ENCODE measurements at regions not wholly inside any gene's neighbourhood (a gene's known extent, or its start where the extent isn't known, plus 50 kb on each side); places are given as distances from the start of the nearest gene placed in this dataset.
A peak's percentile ranks its signal among the peaks of the same experiment; 100 is the strongest.
"Not testable (repeated sequence)": the region's sequence is repeated elsewhere in the genome, so short reads cannot be mapped to it uniquely, and the experiment has no call there.

- no peak overlapping the region for H3K4me2 ChIP-seq (ENCODE audit: insufficient read depth, insufficient read length, low read length)
These were observed 280.8 kb downstream of the SOX4 start for GRCh38 chr6:21874372-21874771.

DNA sequence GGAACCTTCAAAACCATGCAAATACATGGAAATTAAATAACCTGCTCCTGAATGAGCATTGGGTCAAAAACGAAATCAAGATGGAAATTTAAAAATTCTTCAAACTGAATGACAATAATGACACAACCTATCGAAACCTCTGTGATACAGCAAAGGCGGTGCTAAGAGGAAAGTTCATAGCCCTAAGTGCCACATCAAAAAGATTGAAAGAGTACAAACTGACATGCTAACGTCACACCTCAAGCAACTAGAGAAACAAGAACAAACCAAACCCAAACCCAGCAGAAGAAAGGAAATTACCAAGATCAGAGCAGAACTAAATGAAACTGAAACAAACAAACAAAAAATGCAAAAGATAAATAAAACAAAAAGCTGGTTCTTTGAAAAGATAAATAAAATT is 283.5 kb downstream of the SOX4 start:
- H3K27ac Mint-ChIP-seq; H2AK5ac ChIP-seq (ENCODE audit: insufficient read length, low read length); H3K27ac ChIP-seq (ENCODE audit: insufficient read length, low read depth, low read length); H4K5ac ChIP-seq (ENCODE audit: insufficient read length, low read depth, low read length); H4K8ac ChIP-seq (replicated peaks; ENCODE audit: insufficient read length, low read depth, low read length); H3K18ac ChIP-seq (ENCODE audit: insufficient read length, low read depth, low read length); H3K23ac ChIP-seq (ENCODE audit: insufficient read length, low read depth, low read length); DNase-seq; H3K4me3 Mint-ChIP-seq; H4K20me1 ChIP-seq (ENCODE audit: control insufficient read depth, insufficient read depth, insufficient read length); H4K91ac ChIP-seq (ENCODE audit: insufficient read length, low read depth, low read length); H3K4ac ChIP-seq (ENCODE audit: low read depth, low read length); H2BK12ac ChIP-seq (ENCODE audit: insufficient read length, low read depth, low read length); H3K9me3 Mint-ChIP-seq; H3K4me1 ChIP-seq (ENCODE audit: insufficient read depth, low read length); H2AFZ ChIP-seq (ENCODE audit: low read length); H3K27me3 Mint-ChIP-seq (ENCODE audit: low read depth); H3K79me1 ChIP-seq (ENCODE audit: insufficient read depth, low read depth, low read length, poor library complexity, severe bottlenecking); H3K27me3 ChIP-seq (ENCODE audit: insufficient read depth, low read length); H3K9ac ChIP-seq (ENCODE audit: extremely low read depth, insufficient read length, low read length); H3K23me2 ChIP-seq (ENCODE audit: insufficient read length, low read depth, low read length, poor library complexity, severe bottlenecking); H3K9me3 ChIP-seq (ENCODE audit: control insufficient read depth, low read depth, low read length); H2BK20ac ChIP-seq (ENCODE audit: low read depth, low read length, poor library complexity, severe bottlenecking); H2BK15ac ChIP-seq (ENCODE audit: low read depth, low read length); H3K4me2 ChIP-seq (ENCODE audit: insufficient read depth, insufficient read length, low read length); H3T11ph ChIP-seq (ENCODE audit: low read length); H3K79me2 ChIP-seq (ENCODE audit: insufficient read depth, low read length); H3K14ac ChIP-seq (ENCODE audit: insufficient read depth, low read length); H2BK120ac ChIP-seq (ENCODE audit: low read depth, low read length, poor library complexity, severe bottlenecking); H3K56ac ChIP-seq (ENCODE audit: insufficient read length, low read depth, low read length); H2BK5ac ChIP-seq (ENCODE audit: insufficient read length, low read length): not testable (repeated sequence)
- Mint-ChIP-seq H3K4me1 (peaks cover 16 to 20% of the 10 kb centered on the region in 2 experiments), H3K36me3 (ENCODE audit: insufficient read depth in 1 of 3, low read depth in 3 of 3) (peaks cover 32 to 58% (median 47%) of the 10 kb centered on the region in 3 experiments)
- no CpG with 5 or more reads among the region's 4 CpGs for WGBS (ENCODE audit: extremely low coverage, insufficient read length, low lambda C conversion rate)

More at GRCh38 chr6:21874372-21874771, 280.8 kb downstream of the SOX4 start:
- TF ChIP-seq CTCF (conservative IDR thresholded peaks at IDR 0.05), result no peak
- H3K36me3 Mint-ChIP-seq (ENCODE audit: insufficient read depth in 1 of 3, low read depth in 3 of 3), result peaks cover 26 to 43% (median 42%) of the 10 kb centered on the region in 3 experiments
- no peak overlapping the region for H3K4me3 Mint-ChIP-seq
- no peaks in the 10 kb centered on the region for H3K4me1 ChIP-seq (ENCODE audit: insufficient read depth, low read length)
- H2BK5ac ChIP-seq (ENCODE audit: insufficient read length, low read length), result no peak overlapping the region
- H4K20me1 ChIP-seq (ENCODE audit: control insufficient read depth, insufficient read depth, insufficient read length), result peaks cover 2% of the 10 kb centered on the region
- no peak overlapping the region for H3K18ac ChIP-seq (ENCODE audit: insufficient read length, low read depth, low read length)
- DNase-seq, result no peak
- no peak overlapping the region for H2AK5ac ChIP-seq (ENCODE audit: insufficient read length, low read length)
- H3K27ac ChIP-seq (ENCODE audit: insufficient read length, low read depth, low read length), result no peak overlapping the region
- no peak overlapping the region for H2AFZ ChIP-seq (ENCODE audit: low read length)
- H3K79me2 ChIP-seq (ENCODE audit: insufficient read depth, low read length), result no peaks in the 10 kb centered on the region
- no peaks in the 10 kb centered on the region for H3K27me3 Mint-ChIP-seq (ENCODE audit: low read depth)
- H2BK20ac ChIP-seq (ENCODE audit: low read depth, low read length, poor library complexity, severe bottlenecking), result no peak overlapping the region
- H3K56ac ChIP-seq (ENCODE audit: insufficient read length, low read depth, low read length), result no peak overlapping the region
- no peak overlapping the region for H3K23ac ChIP-seq (ENCODE audit: insufficient read length, low read depth, low read length)
- no peak overlapping the region for H2BK15ac ChIP-seq (ENCODE audit: low read depth, low read length)
- no peak overlapping the region for H3K9ac ChIP-seq (ENCODE audit: extremely low read depth, insufficient read length, low read length)
- peaks cover 32 to 37% of the 10 kb centered on the region in 2 experiments for H3K4me1 Mint-ChIP-seq
- no peak overlapping the region for H4K8ac ChIP-seq (replicated peaks; ENCODE audit: insufficient read length, low read depth, low read length)
- H3K27me3 ChIP-seq (ENCODE audit: insufficient read depth, low read length), result no peaks in the 10 kb centered on the region
- H4K5ac ChIP-seq (ENCODE audit: insufficient read length, low read depth, low read length), result no peak overlapping the region
- no peaks in the 10 kb centered on the region for H3K79me1 ChIP-seq (ENCODE audit: insufficient read depth, low read depth, low read length, poor library complexity, severe bottlenecking)
- H3K4ac ChIP-seq (ENCODE audit: low read depth, low read length), result no peak overlapping the region
- H3K9me3 Mint-ChIP-seq, result peaks cover 0 to 8% of the 10 kb centered on the region in 2 experiments; a peak in 2 of 5 replicates
- no peaks in the 10 kb centered on the region for H3K23me2 ChIP-seq (ENCODE audit: insufficient read length, low read depth, low read length, poor library complexity, severe bottlenecking)
- H3K14ac ChIP-seq (ENCODE audit: insufficient read depth, low read length), result no peak overlapping the region
- no CpG with 5 or more reads among the region's 5 CpGs for WGBS (ENCODE audit: extremely low coverage, insufficient read length, low lambda C conversion rate)
- peak overlapping the region in 2 of 3 experiments; percentile 24 to 76; a peak in 3 of 7 replicates for H3K27ac Mint-ChIP-seq
- H3T11ph ChIP-seq (ENCODE audit: low read length), result no peak overlapping the region
- H3K9me3 ChIP-seq (ENCODE audit: control insufficient read depth, low read depth, low read length), result no peaks in the 10 kb centered on the region
- H4K91ac ChIP-seq (ENCODE audit: insufficient read length, low read depth, low read length), result no peak overlapping the region
- no peak overlapping the region for H2BK120ac ChIP-seq (ENCODE audit: low read depth, low read length, poor library complexity, severe bottlenecking)
- H2BK12ac ChIP-seq (ENCODE audit: insufficient read length, low read depth, low read length), result no peak overlapping the region
